KOPT-K1 (cell line): ENCODE measurements at regions not wholly inside any gene's neighbourhood (a gene's known extent, or its start where the extent isn't known, plus 50 kb on each side); places are given as distances from the start of the nearest gene placed in this dataset.

Source experiments
- H3K27ac ChIP-seq: fragments of 200-600 bp; sonication (generic); 2 replicates; pipeline ENCODE4 v1.5.1; 2016; ENCODE audit warnings: antibody characterized with exemption, mild to moderate bottlenecking, low read depth, low read length; ENCODE audit not compliant: poor library complexity, severe bottlenecking
- H3K36me3 ChIP-seq: fragments of 200-600 bp; sonication (generic); 2 replicates; pipeline ENCODE4 v1.5.1; 2017; ENCODE audit warnings: antibody characterized with exemption, mild to moderate bottlenecking, low read length, moderate library complexity; ENCODE audit not compliant: insufficient read depth
- H3K9me3 ChIP-seq: fragments of 200-600 bp; sonication (generic); 2 replicates; pipeline ENCODE4 v1.5.1; 2017; ENCODE audit warnings: antibody characterized with exemption, low read length, mild to moderate bottlenecking; ENCODE audit not compliant: insufficient read depth, poor library complexity, severe bottlenecking

- no peaks in the 10 kb centered on the region for H3K9me3 ChIP-seq
- H3K27ac ChIP-seq, result no peak overlapping the region
- no peaks in the 10 kb centered on the region for H3K36me3 ChIP-seq
Observed at GRCh38 chr13:29683041-29683440, 87.6 kb upstream of the SLC7A1 start.

DNA sequence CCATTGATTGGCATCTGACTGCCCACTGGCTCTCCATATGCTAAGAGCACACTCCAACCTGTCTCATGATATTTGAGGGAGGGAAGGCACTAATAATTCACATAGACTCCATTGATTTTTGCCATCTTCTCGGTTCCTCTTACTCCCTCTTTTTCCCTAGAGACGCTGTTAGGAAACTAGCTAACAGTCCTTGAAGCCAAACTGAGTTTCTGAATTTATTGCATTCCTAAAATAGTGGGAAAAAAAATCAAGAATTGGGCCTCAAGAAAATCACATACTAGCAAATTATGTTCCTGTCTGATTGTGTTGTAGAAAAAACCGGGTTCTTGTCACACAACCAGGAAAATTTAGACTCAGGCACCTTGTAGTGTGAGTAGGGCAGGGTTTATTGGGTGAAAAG is 86.4 kb upstream of the SLC7A1 start:
- Histone ChIP-seq H3K27ac (no peak overlapping the region), H3K9me3 (no peaks in the 10 kb centered on the region), H3K36me3 (no peaks in the 10 kb centered on the region)

DNA sequence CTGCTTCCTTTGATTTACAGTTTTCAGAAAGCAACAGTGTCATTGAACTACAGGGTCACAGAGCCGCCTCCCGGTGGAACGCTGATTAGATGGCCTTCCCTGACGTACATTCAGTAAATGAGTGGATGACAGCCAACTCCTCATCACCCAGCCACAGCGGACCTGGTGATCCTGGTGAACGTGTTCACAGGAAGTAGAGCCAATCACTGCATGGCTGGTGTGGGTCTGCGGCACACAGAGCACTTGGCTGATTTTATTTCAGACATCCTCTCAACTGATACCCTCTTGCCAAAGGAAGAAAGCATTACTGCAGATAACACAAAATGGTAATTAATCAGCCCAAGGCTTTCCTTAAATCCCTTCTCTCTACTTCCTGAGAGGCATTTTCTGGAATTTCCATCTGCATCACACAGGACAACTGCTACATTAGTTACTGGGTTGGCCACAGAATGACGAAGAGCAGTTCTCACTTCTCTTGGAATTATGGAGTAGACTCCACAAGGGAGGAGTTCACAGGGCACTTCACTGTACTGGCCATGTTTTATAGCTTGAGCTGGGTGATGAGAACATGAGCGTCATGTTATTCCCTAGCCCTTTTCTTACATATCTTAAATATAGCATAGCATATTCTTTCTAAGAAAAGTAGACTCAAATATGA is 84.0 kb upstream of the SLC7A1 start:
- H3K36me3 ChIP-seq, result no peaks in the 10 kb centered on the region
- no peak overlapping the region for H3K27ac ChIP-seq
- no peaks in the 10 kb centered on the region for H3K9me3 ChIP-seq

DNA sequence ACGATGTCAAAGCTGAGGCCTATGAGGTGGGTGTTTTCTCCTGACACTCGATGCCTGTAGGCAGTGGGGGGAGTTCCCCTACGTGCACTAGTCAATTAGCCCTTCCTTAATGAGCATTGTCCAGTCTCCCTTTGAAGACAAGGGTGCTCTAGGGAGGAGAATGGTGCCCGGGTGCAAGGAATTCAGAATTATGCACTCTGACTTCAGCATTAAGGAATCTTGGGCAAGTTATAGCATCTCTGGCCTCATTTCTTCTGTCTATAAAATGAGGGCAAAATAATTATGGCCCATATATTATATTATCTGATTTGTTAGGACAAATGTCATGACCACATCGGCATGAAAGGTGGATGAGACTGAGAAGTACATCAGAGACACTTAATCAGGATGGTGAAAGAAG is 82.1 kb upstream of the SLC7A1 start:
- H3K36me3 ChIP-seq, result no peaks in the 10 kb centered on the region
- H3K9me3 ChIP-seq, result no peaks in the 10 kb centered on the region
- H3K27ac ChIP-seq, result no peak overlapping the region

- H3K27ac ChIP-seq, result no peak overlapping the region
- H3K36me3 ChIP-seq, result no peaks in the 10 kb centered on the region
- H3K9me3 ChIP-seq, result no peaks in the 10 kb centered on the region
Observed at GRCh38 chr13:29676941-29677452, 81.5 kb upstream of the SLC7A1 start.

DNA sequence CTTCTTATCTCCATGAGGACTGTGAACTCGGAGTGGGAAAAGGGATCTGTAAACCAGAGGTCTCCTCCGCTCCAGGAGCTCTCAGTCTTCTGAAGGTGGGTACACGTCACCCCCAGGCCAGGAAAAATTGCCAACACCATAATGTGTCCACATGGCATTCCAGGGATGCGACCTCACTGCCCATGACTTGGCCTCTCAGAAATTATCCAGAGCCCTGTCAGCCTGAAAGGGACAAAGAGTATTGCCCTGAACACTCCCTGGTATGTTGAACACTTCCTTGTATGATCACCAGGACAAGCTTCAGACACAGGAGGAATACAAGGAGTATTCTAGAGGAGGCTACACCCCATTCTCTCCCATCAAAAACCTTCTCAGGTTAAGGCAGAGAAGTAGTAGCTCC is 81.0 kb upstream of the SLC7A1 start:
- Histone ChIP-seq H3K9me3 (no peaks in the 10 kb centered on the region), H3K27ac (no peak overlapping the region), H3K36me3 (no peaks in the 10 kb centered on the region)

DNA sequence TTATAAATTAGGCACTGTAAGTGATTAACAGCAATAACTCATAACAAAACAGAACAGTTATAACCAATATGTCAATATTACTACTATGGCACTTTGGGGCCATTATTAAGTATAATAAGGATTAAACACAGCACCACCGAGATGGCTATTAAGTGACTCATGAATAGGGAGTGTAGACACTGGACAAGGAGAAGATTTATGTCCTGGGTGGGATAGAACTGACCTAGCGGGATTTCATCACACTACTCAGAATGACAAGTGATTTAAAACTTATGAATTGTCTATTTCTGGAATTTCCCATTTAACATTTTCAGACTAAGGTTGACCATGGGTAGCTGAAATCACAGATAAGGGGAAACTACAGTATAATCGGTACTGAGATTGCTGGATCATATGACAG is 79.0 kb upstream of the SLC7A1 start:
- no peak overlapping the region for H3K27ac ChIP-seq
- no peaks in the 10 kb centered on the region for H3K9me3 ChIP-seq
- no peaks in the 10 kb centered on the region for H3K36me3 ChIP-seq

DNA sequence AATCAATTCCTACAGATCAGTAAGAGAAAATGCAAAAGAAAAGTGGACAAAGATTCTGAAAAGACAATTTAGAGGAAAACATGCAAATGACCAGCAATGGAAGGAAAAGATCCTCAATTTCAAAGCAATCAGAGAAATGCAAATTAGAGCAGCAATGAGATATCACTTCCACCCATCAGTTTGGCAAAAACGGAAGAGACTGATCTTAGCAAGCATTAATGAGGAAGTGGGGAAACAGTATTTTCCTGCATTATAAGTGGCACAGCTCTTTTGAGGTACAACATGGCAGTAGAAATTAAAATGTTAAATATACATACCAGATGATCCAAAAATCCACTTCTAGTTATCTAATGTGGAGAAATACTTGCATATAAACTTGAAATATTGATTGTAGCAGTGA is 69.1 kb upstream of the SLC7A1 start:
- no peak overlapping the region for H3K27ac ChIP-seq
- H3K36me3 ChIP-seq, result no peaks in the 10 kb centered on the region
- H3K9me3 ChIP-seq, result peaks cover 18% of the 10 kb centered on the region

- H3K9me3 ChIP-seq, result peaks cover 6% of the 10 kb centered on the region
- H3K27ac ChIP-seq, result no peak overlapping the region
- no peaks in the 10 kb centered on the region for H3K36me3 ChIP-seq
Observed at GRCh38 chr13:29654843-29655547, 59.5 kb upstream of the SLC7A1 start.

DNA sequence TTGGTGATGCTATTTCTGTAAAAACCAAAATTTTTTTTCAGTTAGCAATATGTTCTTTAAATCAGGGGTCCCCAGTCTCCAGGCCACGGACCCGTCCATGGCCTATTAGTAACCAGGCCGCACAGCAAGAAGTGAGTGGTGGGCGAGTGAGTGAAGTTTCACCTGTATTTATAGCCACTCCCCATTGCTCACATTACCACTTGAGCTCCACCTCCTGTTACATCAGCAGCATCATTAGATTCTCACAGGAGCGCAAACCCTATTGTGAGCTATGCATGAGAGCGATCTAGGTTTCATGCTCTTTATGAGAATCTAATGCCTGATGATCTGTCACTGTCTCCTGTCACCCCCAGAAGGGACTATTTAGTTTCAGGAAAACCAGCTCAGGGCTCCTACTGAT is 58.9 kb upstream of the SLC7A1 start:
- Histone ChIP-seq H3K36me3 (no peaks in the 10 kb centered on the region), H3K9me3 (no peaks in the 10 kb centered on the region), H3K27ac (no peak overlapping the region)

- no peaks in the 10 kb centered on the region for H3K36me3 ChIP-seq
- H3K9me3 ChIP-seq, result no peaks in the 10 kb centered on the region
- H3K27ac ChIP-seq, result peak overlapping the region; percentile 26
Observed at GRCh38 chr13:29648760-29649159, 53.3 kb upstream of the SLC7A1 start.
